Left lung (tissue), 4 donors: ENCODE measurements at regions not wholly inside any gene's neighbourhood (a gene's known extent, or its start where the extent isn't known, plus 50 kb on each side); places are given as distances from the start of the nearest gene placed in this dataset.

Experiments used
- ATAC-seq: fragments of 200-7000 bp; cut with Tn5 transposase; one replicate; pipeline ENCODE4 v1.9.1; 2020; ENCODE audit warnings: moderate library complexity
- DNase-seq, 4 donors: peaks; one replicate each; pipeline ENCODE4 v3.0.0-alpha.2; 2013 to 2020
- H3K27ac ChIP-seq, 2 donors: fragments of 200-600 bp; sonication (generic) in 1 of 2; one replicate each; pipeline versions ENCODE4 v1.5.0 to v1.8.0; 2020 to 2021
- H3K27me3 ChIP-seq, 2 donors: fragments of 200-600 bp; sonication (generic) in 1 of 2; one replicate each; pipeline versions ENCODE4 v1.5.0 to v1.8.0; 2020 to 2021
- H3K36me3 ChIP-seq, 2 donors: fragments of 200-600 bp; sonication (generic) in 1 of 2; one replicate each; pipeline versions ENCODE4 v1.5.0 to v1.8.0; 2020 to 2021
- H3K4me1 ChIP-seq, 2 donors: fragments of 200-600 bp; one replicate each; pipeline ENCODE4 v1.8.0; 2021
- H3K4me3 ChIP-seq, 2 donors: fragments of 200-600 bp; sonication (generic) in 1 of 2; one replicate each; pipeline versions ENCODE4 v1.5.0 to v1.8.0; 2020 to 2021; ENCODE audit warnings: mild to moderate bottlenecking in 1 of 2
- H3K9me3 ChIP-seq, 2 donors: fragments of 200-600 bp; sonication (generic) in 1 of 2; one replicate each; pipeline versions ENCODE4 v1.5.0 to v1.8.0; 2020 to 2021
- CTCF ChIP-seq, 2 donors: fragments of 200-600 bp; sonication (generic) in 1 of 2; IDR thresholded peaks; one replicate each; pipeline versions ENCODE4 v1.5.0 to v1.8.0; 2021; ENCODE audit warnings: antibody characterized with exemption in 2 of 2
- intact Hi-C, 2 donors: fragments of 100-400 bp; cut with DNase I; formaldehyde crosslinking; loops; one replicate each; pipeline versions ENCODE4 v1.11.2 to v1.14.2; 2022
- donor health status: DM: no; HTN: yes; CAD: no.
- donor health status: DM: no; HTN: no; CAD: no.

DNA sequence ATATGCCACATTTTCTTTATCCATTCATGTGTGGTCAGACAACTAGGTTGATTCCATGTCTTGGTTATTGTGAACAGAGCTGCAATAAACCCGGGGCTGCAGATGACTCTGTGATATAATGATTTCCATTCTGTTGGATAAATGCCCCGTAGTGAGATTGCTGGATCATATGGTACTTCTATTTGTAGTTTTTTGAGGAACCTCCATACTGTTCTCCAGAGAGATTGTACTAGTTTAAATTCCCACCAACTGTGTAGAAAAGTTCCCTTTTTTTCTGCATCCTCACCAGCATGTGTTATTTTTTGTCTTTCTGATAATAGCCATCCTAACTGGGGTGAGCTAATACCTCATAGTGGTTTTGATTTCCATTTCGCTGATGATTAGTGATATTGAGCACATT, 62.2 kb upstream of the MAP3K4 start:
- intact Hi-C loops = no loop called here
- TF ChIP-seq CTCF (IDR thresholded peaks at IDR 0.05) = no peak
- H3K4me1 ChIP-seq = no peaks in the 10 kb centered on the region

GRCh38 chr6:160929831-160930230, 61.7 kb upstream of the MAP3K4 start:
- intact Hi-C loops = loop anchor here in 1 of 2 donors (2.0 kb wide), 1 partner anchor 443 kb away; no protein-coding TSS in a partner anchor
- Histone ChIP-seq H3K4me1 (no peaks in the 10 kb centered on the region), H3K27ac (no peak overlapping the region), H3K9me3 (no peaks in the 10 kb centered on the region), H3K4me3 (no peak overlapping the region), H3K36me3 (no peaks in the 10 kb centered on the region), H3K27me3 (peaks cover 0 to 46% of the 10 kb centered on the region in 2 donors)
- no peak for TF ChIP-seq CTCF (IDR thresholded peaks at IDR 0.05)
- no peak for DNase-seq
- ATAC-seq = no peak

More for the DNA sequence above, 62.2 kb upstream of the MAP3K4 start:
- Histone ChIP-seq H3K27ac (no peak overlapping the region), H3K9me3 (no peaks in the 10 kb centered on the region), H3K4me3 (no peak overlapping the region), H3K36me3 (no peaks in the 10 kb centered on the region), H3K27me3 (peaks cover 0 to 46% of the 10 kb centered on the region in 2 donors)
- no peak for DNase-seq
- ATAC-seq = no peak

DNA sequence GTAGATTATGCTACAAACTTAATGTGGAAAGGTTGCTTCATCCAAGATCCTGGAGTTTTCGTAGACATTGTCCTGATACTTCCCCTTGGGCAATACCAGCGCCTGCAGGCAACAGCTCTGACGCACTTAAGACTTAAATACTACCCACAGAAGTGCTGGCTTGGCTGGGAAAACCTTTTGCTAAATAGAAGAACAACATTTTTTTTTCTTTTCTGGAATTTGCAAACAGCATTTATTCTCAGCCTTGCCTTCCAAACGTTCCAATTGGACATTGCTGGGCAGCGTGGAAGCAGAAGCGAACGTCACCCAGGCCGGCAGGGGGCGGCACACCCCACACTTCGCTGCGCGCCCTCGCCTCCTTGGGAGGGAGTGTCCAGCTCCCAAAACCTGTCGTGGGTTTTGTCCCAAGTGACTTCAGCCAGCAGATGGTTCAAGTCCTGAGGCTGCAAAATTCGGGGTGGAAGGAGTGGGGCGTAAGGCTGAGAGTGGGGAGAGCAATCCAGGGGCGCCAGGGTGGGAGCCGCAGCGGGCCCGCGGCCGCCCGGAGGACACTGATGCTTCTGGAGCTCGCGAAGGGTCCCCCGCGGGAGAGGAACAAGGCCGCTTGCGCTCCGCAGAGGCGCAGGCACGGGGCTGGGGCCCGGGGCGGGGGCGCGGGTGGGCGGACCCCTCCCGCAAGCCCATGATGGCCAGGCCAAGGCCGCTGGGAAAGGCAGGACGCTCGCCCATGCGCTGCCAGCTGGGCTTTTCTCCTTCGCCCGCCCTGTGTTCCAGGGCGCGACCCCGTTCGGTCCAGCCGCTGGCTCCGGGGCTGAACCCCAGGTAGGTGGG, 60.8 kb upstream of the MAP3K4 start:
- H3K27ac ChIP-seq = no peak overlapping the region
- H3K4me1 ChIP-seq = no peaks in the 10 kb centered on the region
- H3K9me3 ChIP-seq = no peaks in the 10 kb centered on the region
- peaks cover 0 to 46% of the 10 kb centered on the region in 2 donors for H3K27me3 ChIP-seq
- no peaks in the 10 kb centered on the region for H3K36me3 ChIP-seq
- peak; percentile 83 to 91 for TF ChIP-seq CTCF (IDR thresholded peaks at IDR 0.05)
- peak; percentile 100 for ATAC-seq
- DNase-seq = peak; percentile 75 to 91 (median 80)
- H3K4me3 ChIP-seq = peak overlapping the region; percentile 32 to 34
- intact Hi-C loops = loop anchor here in 1 of 2 donors (2.0 kb wide), 1 partner anchor 442 kb away; no protein-coding TSS in a partner anchor

DNA sequence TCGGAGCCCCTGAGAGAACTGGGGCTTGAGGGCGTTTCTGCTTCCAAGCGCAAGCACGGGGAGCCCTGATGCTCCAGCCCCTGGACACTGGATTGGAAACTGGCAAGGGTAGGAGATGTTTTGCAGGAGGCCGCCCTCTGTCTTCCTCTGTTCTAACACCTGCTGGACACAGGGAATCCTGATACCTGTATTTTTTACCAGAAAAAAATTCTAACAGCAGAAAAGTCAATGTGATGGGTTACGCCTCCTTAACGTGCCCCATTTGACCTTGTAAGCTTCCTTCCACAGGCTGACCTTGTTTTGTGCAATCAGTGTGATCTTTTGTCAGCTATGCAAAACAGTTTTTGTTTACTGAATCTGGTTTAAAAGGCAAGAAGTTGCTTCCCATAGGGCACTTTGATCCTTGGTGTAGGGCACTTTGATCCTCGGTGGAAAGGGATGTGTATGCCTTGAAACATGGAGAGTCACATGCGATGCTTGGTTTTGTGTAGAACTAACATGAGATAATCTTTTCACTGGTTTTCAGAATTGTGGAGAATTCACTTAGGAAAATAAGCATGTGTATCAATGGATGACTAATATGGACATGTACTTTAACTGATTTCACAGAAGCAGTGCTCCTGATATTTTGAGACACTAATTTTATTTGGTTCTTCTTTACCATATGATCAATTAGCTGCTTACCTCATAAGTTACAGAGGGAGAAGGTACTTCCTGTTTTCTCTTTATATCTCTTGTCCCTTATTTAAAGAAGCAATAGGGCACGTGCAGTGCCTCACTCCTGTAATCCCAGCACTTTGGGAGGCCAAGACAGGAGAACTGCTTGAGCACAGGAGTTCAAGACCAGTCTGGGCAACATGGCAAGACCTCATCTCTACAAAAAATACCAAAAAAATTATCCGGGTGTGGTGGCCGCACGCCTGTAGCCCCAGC, 59.9 kb upstream of the MAP3K4 start:
- H3K4me3 ChIP-seq = peak overlapping the region; percentile 32 to 34
- H3K4me1 ChIP-seq = no peaks in the 10 kb centered on the region
- DNase-seq (no peak), ATAC-seq (peak; percentile 20)
- H3K9me3 ChIP-seq = no peaks in the 10 kb centered on the region
- peaks cover 0 to 46% of the 10 kb centered on the region in 2 donors for H3K27me3 ChIP-seq
- H3K36me3 ChIP-seq = no peaks in the 10 kb centered on the region
- H3K27ac ChIP-seq = no peak overlapping the region
- no peak for TF ChIP-seq CTCF (IDR thresholded peaks at IDR 0.05)
- intact Hi-C loops = loop anchor here in 1 of 2 donors (2.0 kb wide), 1 partner anchor 441 kb away; no protein-coding TSS in a partner anchor
